ENCODE measurements at regions not wholly inside any gene's neighbourhood (a gene's known extent, or its start where the extent isn't known, plus 50 kb on each side); places are given as distances from the start of the nearest gene placed in this dataset.
"Not testable (repeated sequence)": the region's sequence is repeated elsewhere in the genome, so short reads cannot be mapped to it uniquely, and the experiment has no call there.

- H3K4me3 ChIP-seq (ENCODE audit: low read length) = no peak overlapping the region
- Mint-ChIP-seq H3K9me3 (no peaks in the 10 kb centered on the region), H3K4me1 (peaks cover 8% of the 10 kb centered on the region), H3K27me3 (ENCODE audit: insufficient read depth) (peaks cover 5% of the 10 kb centered on the region), H3K36me3 (ENCODE audit: low read depth) (no peaks in the 10 kb centered on the region), H3K27ac (no peak overlapping the region), H3K4me3 (no peak overlapping the region)
- H3K9ac ChIP-seq (ENCODE audit: extremely low read depth, low read length, poor library complexity, severe bottlenecking) = no peak overlapping the region
- 89 to 93% methylated on average over 2 to 5 of the region's 5 CpGs for WGBS, 2 experiments (ENCODE audit: insufficient coverage in 1 of 2, insufficient read length in 1 of 2)
- no peak for DNase-seq
- peak; percentile 40 for TF ChIP-seq CTCF (conservative IDR thresholded peaks at IDR 0.05)
- no peaks in the 10 kb centered on the region for H3K9me3 ChIP-seq (ENCODE audit: control insufficient read depth, low read length)
- H3K27me3 ChIP-seq (ENCODE audit: control insufficient read depth, insufficient read depth, low read length, poor library complexity, severe bottlenecking) = no peaks in the 10 kb centered on the region
- no peak overlapping the region for H3K27ac ChIP-seq (ENCODE audit: low read depth, low read length)
- H3K4me1 ChIP-seq (ENCODE audit: control insufficient read depth, insufficient read depth, low read length) = peaks cover 6% of the 10 kb centered on the region
- H3K36me3 ChIP-seq (ENCODE audit: control insufficient read depth, insufficient read depth, low read length) = no peaks in the 10 kb centered on the region
Observed at GRCh38 chr5:154652746-154653417, 102.3 kb upstream of the LARP1 start.

GRCh38 chr5:154651795-154652194 lies 103.4 kb upstream of the LARP1 start:
- H3K4me3 Mint-ChIP-seq; H3K9ac ChIP-seq (ENCODE audit: extremely low read depth, low read length, poor library complexity, severe bottlenecking); H3K4me3 ChIP-seq (ENCODE audit: low read length); H3K36me3 Mint-ChIP-seq (ENCODE audit: low read depth); H3K36me3 ChIP-seq (ENCODE audit: control insufficient read depth, insufficient read depth, low read length); H3K9me3 Mint-ChIP-seq; H3K27me3 ChIP-seq (ENCODE audit: control insufficient read depth, insufficient read depth, low read length, poor library complexity, severe bottlenecking); H3K4me1 ChIP-seq (ENCODE audit: control insufficient read depth, insufficient read depth, low read length); H3K9me3 ChIP-seq (ENCODE audit: control insufficient read depth, low read length); H3K27ac ChIP-seq (ENCODE audit: low read depth, low read length); H3K27ac Mint-ChIP-seq; DNase-seq: not testable (repeated sequence)
- Mint-ChIP-seq H3K27me3 (ENCODE audit: insufficient read depth) (peaks cover 15% of the 10 kb centered on the region), H3K4me1 (peaks cover 18% of the 10 kb centered on the region)
- WGBS, 2 experiments (ENCODE audit: insufficient coverage in 1 of 2, insufficient read length in 1 of 2) = 80 to 96% methylated on average over 3 to 5 of the region's 5 CpGs

DNA sequence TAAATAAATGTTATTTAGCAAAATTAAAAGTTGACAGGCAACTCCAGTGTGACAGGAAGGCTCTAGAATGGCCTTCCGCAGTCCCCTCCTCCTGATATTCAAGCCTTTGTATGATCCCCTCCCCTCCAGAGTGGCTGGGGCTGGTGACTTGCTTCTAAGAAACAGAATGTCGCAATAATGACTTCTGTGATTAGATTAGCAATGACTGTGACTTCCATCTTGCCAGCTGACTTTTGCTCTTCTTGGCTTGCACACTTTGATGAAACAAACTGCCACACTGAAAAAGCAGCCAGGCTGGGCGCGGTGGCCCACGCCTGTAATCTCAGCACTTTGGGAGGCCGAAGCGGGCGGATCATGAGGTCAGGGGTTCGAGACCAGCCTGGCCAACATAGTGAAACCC lies 106.5 kb upstream of the LARP1 start:
- Histone ChIP-seq H3K27ac (ENCODE audit: low read depth, low read length) (no peak overlapping the region), H3K4me3 (ENCODE audit: low read length) (no peak overlapping the region), H3K27me3 (ENCODE audit: control insufficient read depth, insufficient read depth, low read length, poor library complexity, severe bottlenecking) (no peaks in the 10 kb centered on the region), H3K9ac (ENCODE audit: extremely low read depth, low read length, poor library complexity, severe bottlenecking) (no peak overlapping the region), H3K36me3 (ENCODE audit: control insufficient read depth, insufficient read depth, low read length) (no peaks in the 10 kb centered on the region), H3K9me3 (ENCODE audit: control insufficient read depth, low read length) (peaks cover 29% of the 10 kb centered on the region), H3K4me1 (ENCODE audit: control insufficient read depth, insufficient read depth, low read length) (peaks cover 5% of the 10 kb centered on the region)
- peaks cover 22% of the 10 kb centered on the region for H3K27me3 Mint-ChIP-seq (ENCODE audit: insufficient read depth)
- peaks cover 29% of the 10 kb centered on the region for H3K9me3 Mint-ChIP-seq
- H3K27ac Mint-ChIP-seq = no peak overlapping the region
- no peaks in the 10 kb centered on the region for H3K36me3 Mint-ChIP-seq (ENCODE audit: low read depth)
- H3K4me3 Mint-ChIP-seq = no peak overlapping the region
- no peak for DNase-seq
- WGBS, 2 experiments (ENCODE audit: insufficient coverage in 1 of 2, insufficient read length in 1 of 2) = 91 to 96% methylated on average over 6 to 9 of the region's 9 CpGs
- peaks cover 15% of the 10 kb centered on the region for H3K4me1 Mint-ChIP-seq
- TF ChIP-seq CTCF (conservative IDR thresholded peaks at IDR 0.05) = no peak

GRCh38 chr5:154648229-154648628 lies 106.9 kb upstream of the LARP1 start:
- H3K4me1 Mint-ChIP-seq = peaks cover 13% of the 10 kb centered on the region
- Histone ChIP-seq H3K27ac (ENCODE audit: low read depth, low read length) (no peak overlapping the region), H3K9me3 (ENCODE audit: control insufficient read depth, low read length) (peaks cover 34% of the 10 kb centered on the region), H3K9ac (ENCODE audit: extremely low read depth, low read length, poor library complexity, severe bottlenecking) (no peak overlapping the region), H3K4me3 (ENCODE audit: low read length) (no peak overlapping the region), H3K27me3 (ENCODE audit: control insufficient read depth, insufficient read depth, low read length, poor library complexity, severe bottlenecking) (no peaks in the 10 kb centered on the region), H3K36me3 (ENCODE audit: control insufficient read depth, insufficient read depth, low read length) (no peaks in the 10 kb centered on the region), H3K4me1 (ENCODE audit: control insufficient read depth, insufficient read depth, low read length) (peaks cover under 1% of the 10 kb centered on the region)
- peaks cover 34% of the 10 kb centered on the region for H3K9me3 Mint-ChIP-seq
- no peak for DNase-seq
- H3K36me3 Mint-ChIP-seq (ENCODE audit: low read depth) = no peaks in the 10 kb centered on the region
- H3K27ac Mint-ChIP-seq = no peak overlapping the region
- peak overlapping the region; percentile 52 for H3K4me3 Mint-ChIP-seq
- peaks cover 22% of the 10 kb centered on the region for H3K27me3 Mint-ChIP-seq (ENCODE audit: insufficient read depth)
- no peak for TF ChIP-seq CTCF (conservative IDR thresholded peaks at IDR 0.05)
- 94 to 100% methylated on average over 11 to 16 of the region's 16 CpGs for WGBS, 2 experiments (ENCODE audit: insufficient coverage in 1 of 2, insufficient read length in 1 of 2)
